Myocyte (in vitro differentiated cells): ENCODE measurements at regions not wholly inside any gene's neighbourhood (a gene's known extent, or its start where the extent isn't known, plus 50 kb on each side); places are given as distances from the start of the nearest gene placed in this dataset.

Experiments
- DNase-seq: peaks from one replicate; pipeline ENCODE4 v3.0.0-alpha.2; 2012; ENCODE audit warnings: low read depth

DNA sequence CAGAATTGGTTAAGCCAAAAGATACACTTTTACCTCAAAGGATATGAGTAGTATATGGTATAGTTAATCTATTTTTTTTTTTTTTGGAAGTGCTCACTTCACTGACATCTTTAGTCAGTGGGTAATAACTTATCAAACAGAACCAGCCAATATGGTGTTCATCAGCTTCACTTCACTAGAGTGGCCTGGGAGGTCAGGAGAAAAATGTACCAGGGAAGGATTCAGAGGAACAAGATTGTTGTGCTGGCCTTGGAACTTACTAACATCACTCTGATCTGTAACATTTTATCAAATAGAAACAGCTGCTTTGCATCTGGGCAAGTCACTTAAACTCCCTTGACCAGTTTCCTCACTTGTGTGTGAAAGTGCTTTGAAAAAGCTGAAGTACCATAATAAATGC, 962.7 kb downstream of the BCL11A start:
- no peak for DNase-seq

DNA sequence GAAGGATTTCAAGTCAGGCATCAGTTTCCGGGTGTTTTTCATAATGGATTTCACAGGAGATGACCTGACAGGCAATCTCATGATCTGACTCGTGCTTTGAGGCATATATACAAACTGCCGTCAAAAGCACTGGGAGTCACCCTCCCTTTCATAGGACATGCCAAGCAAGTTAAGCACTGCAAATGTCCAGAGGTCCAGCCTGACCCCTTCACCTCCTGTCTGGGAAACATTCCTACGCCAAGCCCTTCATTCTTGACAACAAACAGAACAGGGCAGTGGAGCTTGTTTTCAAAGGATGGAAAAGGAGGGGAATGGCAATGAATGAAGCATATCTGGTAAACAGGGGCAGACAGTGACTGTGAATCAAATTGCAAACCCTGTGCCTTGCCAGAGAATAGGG, 963.6 kb downstream of the BCL11A start:
- no peak for DNase-seq

DNA sequence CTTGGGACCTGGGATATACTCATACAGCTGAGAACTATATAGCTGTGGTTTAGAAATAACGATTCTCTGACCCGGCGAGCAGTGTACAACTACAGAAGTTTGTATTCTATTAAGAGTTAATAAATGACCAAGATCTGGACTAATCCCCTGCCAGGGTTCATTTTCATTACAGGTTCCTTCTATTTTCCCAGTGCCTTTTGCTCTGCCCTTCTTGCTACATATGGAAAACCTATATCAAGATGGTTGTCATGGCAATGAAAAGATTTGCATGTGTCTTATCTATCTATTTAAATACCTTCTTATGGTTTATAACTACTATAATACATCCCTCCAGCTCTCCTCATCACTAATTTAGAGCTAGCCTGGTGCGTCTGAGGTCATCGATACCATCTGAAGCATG, 965.2 kb downstream of the BCL11A start:
- DNase-seq, result no peak

DNA sequence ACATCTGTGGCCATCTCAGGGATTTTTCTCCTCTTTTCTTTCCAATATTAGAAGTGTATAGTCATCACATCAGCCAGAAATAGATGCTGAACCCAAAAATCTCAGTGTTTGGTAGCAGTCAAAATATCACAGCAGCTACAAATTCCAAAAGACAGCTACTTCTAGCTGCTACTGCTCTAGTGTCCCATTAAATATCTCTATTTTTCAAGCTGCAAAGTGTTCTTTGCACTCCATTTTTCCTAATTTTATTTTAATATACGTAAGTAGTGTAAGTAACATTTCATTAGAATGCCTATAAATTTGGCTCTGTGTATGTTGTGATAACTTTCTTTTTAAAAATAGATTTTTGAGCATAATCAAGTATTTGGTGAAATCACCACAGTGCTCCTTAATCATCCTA, 967.3 kb downstream of the BCL11A start:
- DNase-seq, result no peak

DNA sequence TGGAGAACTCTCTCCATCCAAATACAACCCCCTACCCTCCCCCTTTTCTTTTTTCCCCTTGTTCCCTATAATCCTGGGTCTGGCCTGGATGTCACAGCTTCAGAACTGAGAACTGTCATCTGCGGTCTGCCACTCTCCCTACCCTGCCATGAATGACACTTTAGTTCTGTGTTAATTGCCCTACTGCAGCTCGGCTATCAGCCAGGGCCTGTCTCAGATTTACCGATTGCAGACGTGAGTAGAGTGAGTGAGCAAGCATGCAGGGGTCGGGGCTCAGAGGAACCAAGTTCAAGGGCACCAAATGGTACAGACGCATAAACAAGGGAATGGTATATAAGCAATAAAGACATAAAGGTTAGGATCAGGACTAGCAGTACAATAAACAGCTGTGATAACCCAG, 967.8 kb downstream of the BCL11A start:
- no peak for DNase-seq

DNA sequence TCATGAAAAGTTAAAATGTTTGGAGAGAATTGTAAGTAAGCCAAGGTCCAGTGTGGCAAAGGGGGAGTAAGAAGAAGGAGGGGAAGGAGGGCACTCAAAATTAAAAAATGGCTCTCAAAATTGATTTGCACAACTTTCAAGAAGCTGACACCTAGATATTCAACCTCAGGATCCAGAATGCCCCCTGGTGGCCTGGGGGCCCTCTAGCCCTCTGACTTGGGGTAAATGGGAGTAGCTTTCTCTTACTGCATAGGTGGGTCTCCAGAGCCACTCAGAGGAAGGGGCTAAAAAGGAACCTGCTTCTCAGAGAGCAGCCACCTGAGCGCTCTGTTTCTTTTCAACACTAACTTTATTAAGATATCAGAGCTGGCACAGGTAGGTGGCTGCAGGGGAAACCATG, 968.5 kb downstream of the BCL11A start:
- no peak for DNase-seq

DNA sequence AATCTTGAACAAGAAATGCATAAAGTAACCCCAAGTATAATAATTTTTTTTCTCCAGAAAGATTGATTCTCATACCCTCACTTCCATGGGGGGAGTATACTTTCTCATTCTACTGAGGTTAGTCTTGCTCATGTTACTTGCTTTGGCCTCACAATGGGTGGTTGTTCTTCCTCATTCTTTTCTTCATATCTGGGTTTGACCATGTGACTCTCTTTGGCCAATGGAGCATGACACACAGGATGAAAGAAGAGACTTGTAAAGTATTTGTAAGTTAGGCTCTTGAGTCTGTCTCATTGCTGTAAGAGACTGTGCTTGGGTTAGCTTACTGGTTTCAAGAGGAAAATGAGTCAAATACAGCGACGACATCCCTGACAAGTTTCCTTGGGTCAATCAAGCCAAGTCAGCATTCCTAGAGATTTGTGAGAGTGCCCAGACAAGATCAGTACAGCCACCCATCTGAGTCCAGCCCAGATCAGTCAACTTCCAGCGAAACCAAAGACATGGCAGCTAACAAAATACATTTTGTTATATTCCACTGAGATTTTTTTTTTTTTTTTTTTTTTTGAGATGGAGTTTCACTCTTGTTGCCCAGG, 970.2 kb downstream of the BCL11A start:
- no peak for DNase-seq

DNA sequence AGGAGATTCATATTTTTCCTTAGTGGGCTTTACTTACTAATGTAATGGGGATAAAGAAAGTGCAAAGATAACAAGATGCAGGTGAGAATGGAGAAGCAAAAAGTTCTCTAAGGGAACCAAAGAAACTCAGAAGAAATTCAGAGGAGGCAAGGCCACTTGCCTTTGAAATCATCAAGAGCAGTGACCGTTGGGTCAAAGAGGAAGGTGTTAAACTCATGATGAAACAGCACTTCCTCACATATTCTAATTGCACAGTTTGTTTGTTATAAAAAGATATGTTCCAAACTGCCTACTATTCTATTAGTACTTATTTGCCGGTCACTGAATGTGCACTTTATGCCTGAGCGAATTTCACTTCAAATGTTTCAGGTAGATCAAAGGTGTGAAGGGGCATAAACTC, 975.1 kb downstream of the BCL11A start:
- DNase-seq, result no peak

DNA sequence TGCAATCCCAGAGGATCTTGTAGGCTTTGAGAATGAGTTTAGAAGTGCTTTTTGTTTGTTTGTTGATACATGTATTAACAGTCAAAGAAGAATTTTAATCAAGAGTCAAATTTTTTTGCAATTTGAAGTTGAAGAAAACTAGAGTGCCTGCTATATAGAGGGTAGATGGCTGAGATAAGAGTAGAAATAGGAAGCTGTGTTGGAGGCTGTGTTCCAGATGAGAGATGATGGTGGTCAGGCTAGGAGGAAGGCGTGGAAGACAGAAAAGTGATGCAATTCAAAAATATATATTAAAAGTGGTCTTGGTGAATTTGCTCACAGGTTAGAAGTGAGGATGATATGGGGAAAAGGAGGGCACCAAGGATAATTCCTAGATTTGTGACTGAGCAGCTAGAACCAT, 978.3 kb downstream of the BCL11A start:
- no peak for DNase-seq

DNA sequence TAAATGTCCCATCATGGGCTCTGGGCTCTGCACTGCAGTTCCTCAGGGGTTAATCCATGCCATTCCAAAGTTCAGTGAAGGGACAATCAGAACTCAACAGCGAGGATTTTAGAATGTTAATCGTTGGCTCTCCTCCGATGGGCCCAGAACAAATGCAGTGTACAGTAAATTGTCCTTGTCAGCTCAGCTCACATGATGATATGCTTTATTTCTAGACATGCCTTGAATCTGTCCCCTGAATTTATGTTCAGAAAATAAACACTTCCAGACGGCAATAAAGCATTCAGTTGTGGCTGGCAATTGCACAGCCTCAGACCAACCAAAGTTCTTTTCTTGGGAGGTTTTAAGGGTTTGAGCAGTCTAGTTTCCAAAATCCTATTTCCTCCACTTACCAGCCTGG, 981.2 kb downstream of the BCL11A start:
- DNase-seq, result no peak

DNA sequence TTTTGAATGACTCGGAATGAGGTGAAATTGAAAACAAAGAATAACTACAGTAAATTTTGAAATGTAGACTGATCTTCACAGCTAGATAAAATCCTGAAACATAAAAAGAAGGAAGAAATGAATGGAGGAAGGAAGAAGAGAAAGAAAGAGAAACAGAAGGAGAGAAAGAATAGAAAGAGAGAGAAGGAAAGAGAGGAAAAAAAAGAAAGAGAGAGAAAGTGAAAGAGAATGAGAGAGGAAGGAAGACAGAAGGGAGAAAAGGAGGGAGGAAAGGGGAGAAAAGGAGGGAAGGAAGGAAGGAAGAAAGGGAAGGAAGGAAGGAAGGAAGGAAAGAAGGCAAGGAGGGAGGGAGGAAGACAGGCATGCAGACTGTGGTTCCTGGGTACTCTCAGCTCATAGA, 982.6 kb downstream of the BCL11A start:
- DNase-seq, result no peak

DNA sequence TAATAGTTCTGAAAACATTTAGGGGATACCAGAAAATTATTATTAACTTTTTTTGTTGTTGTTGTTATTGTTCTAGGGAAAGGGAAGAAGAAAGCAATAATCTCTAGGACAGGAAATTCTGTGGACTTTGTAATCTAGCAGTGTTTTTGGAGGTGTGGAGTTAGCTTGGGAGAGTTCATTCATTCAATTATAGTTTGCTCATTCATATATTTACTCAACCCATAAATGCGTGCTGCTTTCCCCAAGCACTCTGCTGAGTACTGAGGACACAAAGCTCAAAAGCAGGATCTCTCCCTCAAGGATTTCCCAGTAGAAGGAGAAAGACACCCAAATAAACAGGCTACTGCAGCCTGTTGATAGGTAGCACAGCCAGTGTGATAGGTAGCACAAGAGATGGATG, 984.3 kb downstream of the BCL11A start:
- DNase-seq, result no peak

DNA sequence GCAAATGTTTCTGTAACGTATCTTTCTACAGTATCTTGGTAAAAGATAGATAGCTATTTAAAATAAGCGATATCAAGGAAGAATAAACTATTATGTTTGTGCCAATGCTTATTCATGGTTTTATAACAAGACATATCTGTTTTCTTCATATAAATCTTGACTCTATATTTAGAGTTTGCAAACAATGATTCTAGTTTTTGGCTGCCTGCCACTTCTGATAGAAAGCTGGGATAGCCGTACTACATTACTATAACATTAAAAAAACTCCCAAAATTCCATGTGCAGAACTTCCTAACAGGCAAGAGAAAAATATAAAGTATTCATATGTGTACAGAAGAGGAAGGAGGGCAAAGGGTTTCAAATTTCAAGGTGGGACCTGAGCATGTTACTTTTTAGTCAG, 985.0 kb downstream of the BCL11A start:
- no peak for DNase-seq

DNA sequence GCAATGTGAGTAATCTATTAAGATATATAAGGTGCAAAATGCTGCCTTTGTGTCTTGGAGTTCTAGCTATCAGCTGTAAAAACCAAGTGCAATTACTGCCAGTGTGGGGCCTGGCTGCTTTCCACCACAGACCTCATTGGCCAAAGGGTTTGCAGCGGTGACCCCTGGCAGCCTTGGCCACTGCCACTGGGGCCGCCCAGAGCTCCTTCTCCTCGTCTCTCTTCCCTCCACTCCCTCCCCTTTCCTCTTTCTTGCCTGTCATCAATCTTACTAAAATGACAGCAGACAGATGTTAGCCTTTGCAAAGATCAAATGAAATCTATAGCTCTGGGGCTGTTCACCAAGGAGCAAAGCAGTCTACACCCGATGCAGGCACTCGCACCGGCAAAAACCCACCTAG, 986.3 kb downstream of the BCL11A start:
- no peak for DNase-seq

DNA sequence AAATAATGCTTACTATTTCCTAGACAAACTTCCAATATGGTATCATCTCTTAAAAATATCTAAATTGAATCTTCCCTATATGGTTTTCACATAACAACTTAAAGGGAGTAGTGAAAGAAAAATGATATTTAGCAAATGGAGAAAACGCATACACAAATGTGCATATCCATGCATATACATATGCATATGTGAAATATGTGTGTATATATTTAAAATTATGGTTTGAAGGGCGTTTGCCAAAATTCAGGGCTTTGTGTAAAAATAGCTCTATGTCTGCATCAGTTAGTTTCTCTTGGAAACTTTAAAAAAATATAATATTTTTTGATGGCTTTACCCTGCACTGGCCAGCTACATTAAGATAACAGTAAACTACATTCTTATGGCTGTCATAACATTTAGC, 986.7 kb downstream of the BCL11A start:
- no peak for DNase-seq

DNA sequence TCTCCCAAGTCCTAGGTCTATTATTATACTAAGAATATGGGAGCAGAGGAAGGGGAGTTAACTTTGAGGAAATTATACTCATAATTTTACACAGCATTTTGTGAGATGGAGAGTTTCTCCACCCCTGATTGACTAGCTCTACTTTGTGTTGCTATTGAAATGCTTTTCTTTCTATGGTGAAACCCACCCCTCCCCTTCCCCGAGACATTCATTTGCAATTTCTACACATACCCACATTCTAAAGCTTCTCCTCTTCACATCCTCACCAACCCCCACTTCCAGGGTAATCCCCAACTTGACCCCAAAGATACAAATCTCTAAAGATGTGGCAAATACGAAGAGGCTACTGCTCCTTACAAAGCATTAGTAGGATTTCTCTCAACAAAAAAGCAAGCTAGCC, 992.2 kb downstream of the BCL11A start:
- DNase-seq, result no peak

DNA sequence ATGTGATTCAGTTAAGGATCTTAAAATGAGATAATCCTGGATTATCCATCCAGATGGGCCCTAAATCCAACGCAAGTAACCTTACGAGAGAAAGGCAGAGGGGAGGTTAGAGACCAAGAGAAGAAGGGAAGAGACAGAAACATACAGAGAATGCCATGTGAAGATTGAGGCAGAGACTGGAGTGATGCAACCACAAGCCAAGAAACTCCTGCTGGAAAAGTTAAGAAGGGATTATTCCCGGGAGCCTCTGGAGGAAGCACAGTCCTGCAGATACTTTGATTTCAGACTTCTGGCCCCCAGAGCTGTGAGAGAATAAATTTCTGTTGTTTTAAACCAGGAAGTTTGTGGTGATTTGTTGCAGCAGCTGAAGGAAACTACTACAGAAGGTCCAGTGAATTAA, 992.7 kb downstream of the BCL11A start:
- DNase-seq, result no peak

DNA sequence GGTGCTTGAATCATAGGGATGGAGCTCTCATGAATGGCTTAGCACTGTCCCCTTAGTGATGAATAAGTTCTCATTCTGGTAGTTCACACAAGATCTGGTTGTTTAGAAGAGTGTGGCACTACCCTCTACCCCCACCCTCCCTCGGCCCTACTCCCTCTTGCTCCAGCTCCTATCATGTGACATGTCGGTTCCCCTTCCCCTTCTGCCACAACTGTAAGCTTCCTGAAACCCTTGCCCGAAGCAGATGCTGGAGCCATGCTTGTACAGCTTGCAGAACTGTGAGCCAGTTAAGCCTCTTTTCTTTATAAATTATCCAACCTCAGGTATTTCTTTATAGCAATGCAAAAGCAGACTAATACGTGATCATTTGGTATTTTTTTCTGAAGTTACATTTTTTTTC, 1012.6 kb downstream of the BCL11A start:
- DNase-seq, result no peak

DNA sequence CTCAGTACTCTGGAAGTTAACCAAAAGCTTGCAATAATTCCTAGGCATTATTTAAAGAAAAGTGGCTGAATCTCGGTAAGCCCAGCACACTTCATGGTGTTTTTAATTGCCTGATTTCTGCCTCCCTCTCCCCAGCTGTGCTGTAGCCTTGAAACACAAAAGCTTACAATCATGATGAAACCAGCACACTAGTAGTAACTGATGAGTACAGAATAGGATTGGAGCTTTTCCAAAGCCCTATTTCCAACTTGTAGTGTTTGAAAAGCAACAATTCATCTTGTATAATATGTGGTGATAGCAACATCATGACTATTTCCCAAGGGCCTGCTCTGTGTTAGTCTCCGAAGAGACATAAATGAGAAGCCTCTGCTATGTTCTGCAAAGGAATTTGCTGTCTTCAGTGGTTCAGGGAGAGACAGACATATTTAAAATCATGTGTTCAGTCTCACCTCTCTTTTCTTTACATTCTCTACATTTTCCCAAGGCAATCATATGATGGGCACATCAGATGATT, 1015.0 kb downstream of the BCL11A start:
- DNase-seq, result no peak

DNA sequence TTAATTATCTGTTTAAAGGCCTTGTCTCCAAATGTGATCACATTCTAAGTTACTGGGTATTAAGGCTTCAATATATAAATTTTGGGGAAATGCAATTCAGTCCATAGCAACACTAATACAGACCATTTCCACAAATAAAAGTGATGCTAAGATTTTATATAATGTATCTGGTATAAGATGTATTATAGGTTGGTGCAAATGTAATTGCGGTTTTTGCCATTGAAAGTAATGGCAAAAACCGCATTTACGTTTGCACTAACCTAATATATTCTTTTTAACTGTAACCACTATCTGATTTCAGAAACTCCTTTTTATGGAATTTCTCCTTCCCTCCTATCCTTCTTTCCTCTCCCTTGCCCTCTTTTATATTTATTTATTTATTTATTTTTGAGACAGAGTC, 1020.6 kb downstream of the BCL11A start:
- no peak for DNase-seq

DNA sequence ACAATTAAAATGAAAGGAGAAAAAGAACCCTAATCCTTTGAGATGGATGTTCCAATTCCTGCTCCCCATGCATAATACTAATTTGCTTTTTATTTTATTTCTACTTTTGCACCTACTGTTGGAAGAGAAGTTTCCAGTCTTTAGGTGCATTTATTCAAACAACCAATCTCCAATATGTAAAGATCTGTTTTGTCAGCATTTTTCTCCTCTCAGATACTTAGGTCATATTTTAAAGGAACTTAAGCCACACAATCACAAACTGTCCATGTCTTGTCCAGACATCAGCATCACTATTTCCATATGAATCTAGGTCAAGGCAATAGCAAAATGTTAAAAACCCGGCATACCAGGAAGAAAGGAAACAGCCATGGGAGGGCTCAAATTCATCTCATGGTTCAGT, 1023.2 kb downstream of the BCL11A start:
- DNase-seq, result no peak

DNA sequence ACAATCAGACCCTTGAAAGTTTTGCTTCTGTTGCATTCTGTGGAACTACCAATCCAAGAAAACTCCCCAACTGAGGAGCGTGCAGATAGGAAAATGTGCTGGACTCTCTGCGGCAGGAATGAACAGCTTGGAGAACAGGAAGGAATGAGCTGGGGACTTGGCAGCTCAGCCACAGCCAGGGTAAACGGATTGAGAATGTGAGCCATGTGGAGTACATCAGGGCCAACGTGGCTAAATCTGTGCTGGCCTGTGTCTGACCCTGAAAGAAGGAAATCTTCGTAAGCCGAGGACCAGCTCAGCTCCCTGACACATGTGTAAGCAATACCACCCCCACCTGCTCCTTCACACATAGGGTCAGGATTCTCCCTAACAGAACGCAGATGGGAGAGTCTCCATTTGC, 1023.7 kb downstream of the BCL11A start:
- no peak for DNase-seq

DNA sequence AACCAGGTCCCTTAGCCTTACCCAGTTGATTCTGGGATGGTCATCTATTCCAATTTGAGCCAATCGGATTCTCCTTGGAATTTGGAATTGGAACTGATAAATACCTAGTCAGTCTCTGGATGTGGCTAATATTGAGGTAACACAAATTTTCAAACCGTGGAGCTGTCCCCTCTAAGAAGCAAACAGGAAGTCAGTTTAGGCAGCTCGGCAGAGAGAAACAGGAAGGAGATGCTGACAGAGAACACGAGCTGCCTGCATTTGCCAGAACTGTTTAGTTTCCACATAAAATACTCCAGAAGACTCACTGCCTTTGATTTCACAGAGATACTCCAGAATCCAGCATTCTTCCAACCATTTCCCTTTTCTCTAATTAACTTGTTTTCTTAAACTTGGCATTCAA, 1024.9 kb downstream of the BCL11A start:
- DNase-seq, result no peak

DNA sequence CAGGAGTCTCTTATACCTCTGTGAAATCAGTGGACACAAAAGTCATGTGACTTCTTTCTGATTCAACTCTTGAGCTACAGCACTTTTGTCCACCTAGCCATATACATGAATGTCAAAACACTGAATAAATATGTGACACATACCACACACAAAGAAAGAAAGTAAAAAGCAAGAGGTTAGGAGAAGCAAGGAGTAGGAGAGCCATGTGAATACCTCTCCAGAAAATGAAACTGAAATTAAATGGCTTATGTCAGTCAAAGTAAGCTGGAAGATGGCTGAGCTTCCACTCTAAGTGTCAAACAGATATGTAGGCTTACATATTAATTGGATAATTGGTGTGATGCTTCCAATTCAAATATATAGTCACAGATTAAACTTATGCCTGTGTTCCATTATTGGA, 1050.5 kb downstream of the BCL11A start:
- no peak for DNase-seq
